Cardiac fibroblast (primary cell): ENCODE measurements at regions not wholly inside any gene's neighbourhood (a gene's known extent, or its start where the extent isn't known, plus 50 kb on each side); places are given as distances from the start of the nearest gene placed in this dataset.

Experiments used
- DNase-seq, 2 donors: peaks; one replicate each; pipeline versions ENCODE4 v3.0.0 to v3.0.0-alpha.2; 2010; ENCODE audit warnings: low read depth in 2 of 2
- H3K4me3 ChIP-seq, 2 donors: replicated peaks in 1 of 2; 1 replicate in 1 of 2; 2 replicates in 1 of 2; pipeline ENCODE4 v1.5.1; 2011; ENCODE audit warnings: low read depth in 2 of 2, low read length in 2 of 2, mild to moderate bottlenecking in 2 of 2, moderate library complexity in 1 of 2
- TF ChIP-seq, protein P1 (sequence below): IDR thresholded peaks from one replicate; pipeline ENCODE4 v1.5.1; 2011; ENCODE audit warnings: low read depth, mild to moderate bottlenecking, low read length, inconsistent platforms

DNA sequence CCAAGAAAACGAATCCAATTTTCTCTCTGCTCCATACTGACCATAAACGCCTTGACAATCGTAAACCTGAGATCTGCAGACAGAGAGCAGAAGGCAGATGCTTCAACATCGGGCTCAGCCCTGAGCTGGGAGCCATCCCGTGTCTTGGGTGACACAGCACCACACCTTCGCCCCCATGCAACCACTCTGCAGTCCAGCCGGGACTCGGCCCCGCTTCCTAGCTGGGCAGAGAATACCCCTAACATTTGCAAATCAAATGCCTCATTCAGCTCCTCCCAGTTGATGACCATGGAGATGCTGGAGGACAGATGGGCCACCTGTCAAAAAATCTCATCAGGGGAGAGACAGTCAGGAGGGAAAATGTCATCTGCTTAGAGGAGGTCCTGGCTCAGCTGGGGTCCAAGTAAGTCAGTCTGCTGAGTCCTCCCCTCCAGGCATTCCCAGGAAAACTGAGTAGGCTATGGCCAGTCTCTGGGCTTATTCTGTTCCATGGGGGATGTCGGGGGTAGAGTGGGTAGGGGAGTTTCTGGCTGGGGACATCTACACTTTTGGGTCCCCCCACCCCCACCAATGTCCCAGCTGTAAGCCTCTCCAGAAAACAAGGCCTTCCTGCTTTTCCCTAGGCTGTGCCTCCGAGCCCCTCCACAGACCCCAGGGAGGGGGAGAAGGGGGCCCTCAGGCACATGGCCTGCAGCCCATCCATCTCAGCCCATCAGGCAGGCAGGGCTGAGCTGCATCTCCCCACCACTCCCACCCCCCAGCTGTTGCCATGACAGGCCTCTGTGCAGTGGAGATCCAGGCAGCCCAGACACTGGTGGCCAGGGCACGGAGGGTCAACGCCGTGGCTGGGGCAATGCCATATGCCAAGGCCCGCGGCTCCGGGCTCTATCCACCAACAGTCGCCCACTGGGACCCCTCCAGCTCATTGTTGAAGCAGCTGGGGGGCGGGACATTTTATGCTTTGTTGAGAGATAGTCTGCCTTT lies 158.6 kb downstream of the AXIN2 start:
- DNase-seq = no peak
- TF ChIP-seq, protein P1, sequence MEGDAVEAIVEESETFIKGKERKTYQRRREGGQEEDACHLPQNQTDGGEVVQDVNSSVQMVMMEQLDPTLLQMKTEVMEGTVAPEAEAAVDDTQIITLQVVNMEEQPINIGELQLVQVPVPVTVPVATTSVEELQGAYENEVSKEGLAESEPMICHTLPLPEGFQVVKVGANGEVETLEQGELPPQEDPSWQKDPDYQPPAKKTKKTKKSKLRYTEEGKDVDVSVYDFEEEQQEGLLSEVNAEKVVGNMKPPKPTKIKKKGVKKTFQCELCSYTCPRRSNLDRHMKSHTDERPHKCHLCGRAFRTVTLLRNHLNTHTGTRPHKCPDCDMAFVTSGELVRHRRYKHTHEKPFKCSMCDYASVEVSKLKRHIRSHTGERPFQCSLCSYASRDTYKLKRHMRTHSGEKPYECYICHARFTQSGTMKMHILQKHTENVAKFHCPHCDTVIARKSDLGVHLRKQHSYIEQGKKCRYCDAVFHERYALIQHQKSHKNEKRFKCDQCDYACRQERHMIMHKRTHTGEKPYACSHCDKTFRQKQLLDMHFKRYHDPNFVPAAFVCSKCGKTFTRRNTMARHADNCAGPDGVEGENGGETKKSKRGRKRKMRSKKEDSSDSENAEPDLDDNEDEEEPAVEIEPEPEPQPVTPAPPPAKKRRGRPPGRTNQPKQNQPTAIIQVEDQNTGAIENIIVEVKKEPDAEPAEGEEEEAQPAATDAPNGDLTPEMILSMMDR = no peak
- H3K4me3 ChIP-seq = no peak overlapping the region

DNA sequence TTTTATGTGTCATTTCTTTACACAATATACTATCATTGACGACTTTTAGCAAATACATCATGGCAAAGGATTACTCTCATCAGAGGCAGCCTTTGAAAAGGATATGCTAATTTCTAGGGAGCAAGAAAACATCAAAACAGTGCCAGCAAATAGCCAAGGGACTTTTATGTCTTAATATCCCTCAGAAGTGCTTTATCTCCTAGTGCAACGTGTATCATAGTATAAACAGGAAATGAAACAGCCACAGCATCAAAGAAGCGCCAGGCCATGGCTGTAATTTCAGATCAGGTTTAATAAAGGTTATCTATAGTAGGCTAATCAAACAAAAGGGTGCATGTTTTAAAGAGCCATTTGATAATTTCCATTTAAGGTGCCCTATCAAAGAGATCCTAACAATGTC lies 159.9 kb downstream of the AXIN2 start:
- TF ChIP-seq, protein P1 = no peak
- DNase-seq = no peak
- H3K4me3 ChIP-seq = no peak overlapping the region

DNA sequence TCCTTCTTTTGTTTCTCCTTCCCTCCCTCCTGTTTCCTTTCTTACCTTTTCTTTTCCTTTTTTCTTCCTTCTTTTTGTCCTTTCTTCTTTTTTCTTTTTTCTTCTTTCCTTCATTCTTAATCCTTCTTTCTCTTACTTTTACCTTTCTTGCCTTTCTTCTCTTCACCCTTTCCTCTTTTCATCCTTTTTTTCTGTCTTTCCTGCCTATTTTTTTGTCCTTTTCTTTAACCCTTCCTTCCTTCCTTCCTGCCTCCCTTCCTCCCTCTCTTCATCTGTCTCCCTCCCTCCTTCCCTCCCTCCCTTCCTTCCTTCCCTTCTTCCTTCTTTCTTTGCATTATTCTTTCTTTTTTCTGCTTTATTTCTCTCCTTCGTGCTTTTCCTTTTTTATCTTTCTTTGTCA lies 160.7 kb downstream of the AXIN2 start:
- DNase-seq = no peak
- no peak overlapping the region for H3K4me3 ChIP-seq
- TF ChIP-seq, protein P1 = no peak

DNA sequence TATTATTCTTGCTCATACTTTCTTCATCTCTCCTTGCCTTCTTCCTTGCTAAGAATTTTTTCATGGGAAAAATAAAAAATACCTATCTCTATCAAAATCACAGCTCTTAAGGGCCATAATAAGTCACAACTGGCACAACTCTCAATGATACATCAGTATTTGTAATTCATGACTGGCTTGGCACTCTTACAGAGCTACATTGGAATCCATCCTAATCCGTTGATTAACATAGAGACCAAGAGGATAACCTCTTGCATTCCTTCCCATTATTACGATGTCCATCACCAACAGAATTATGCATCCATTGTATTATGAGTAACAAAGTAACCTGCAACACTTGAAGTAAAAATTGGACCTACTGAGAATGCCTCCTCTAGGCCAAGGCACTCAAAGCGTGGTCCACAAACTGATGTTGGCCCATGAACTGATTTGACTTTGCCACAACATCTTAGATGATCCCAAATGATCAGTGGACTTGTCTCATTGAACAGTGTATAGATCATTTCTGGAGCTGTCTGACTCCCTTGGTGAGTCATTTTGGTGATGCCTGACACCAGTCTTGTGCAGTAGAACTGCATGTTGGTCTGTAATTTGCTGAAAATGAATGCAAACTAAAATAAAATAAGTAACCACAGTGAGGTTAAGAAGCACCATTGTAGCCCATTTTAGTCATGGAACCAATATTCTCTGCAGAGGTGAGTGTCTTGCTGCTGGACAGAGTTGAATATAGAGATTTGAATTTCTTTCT lies 163.2 kb downstream of the AXIN2 start:
- DNase-seq = no peak
- TF ChIP-seq, protein P1 = no peak
- H3K4me3 ChIP-seq = no peak overlapping the region

DNA sequence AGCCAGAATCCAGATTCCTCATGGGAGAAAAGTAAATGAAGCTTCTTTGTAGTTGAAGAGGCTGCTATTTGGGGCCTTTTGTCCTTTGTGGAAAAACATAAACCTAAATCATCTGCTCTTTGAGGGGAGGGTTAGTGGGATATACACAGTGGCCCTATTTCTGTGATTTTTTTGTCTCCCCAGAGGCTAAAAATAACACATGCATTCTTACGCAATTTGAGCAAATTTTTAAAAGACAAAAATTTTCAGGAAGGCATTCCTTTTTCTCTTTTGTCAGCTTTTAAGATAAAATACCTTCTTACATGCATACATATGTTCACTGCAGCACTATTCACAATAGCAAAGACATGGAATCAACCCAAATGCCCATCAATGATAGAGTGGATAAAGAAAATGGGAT lies 165.5 kb downstream of the AXIN2 start:
- DNase-seq = no peak
- TF ChIP-seq, protein P1 = no peak
- no peak overlapping the region for H3K4me3 ChIP-seq

DNA sequence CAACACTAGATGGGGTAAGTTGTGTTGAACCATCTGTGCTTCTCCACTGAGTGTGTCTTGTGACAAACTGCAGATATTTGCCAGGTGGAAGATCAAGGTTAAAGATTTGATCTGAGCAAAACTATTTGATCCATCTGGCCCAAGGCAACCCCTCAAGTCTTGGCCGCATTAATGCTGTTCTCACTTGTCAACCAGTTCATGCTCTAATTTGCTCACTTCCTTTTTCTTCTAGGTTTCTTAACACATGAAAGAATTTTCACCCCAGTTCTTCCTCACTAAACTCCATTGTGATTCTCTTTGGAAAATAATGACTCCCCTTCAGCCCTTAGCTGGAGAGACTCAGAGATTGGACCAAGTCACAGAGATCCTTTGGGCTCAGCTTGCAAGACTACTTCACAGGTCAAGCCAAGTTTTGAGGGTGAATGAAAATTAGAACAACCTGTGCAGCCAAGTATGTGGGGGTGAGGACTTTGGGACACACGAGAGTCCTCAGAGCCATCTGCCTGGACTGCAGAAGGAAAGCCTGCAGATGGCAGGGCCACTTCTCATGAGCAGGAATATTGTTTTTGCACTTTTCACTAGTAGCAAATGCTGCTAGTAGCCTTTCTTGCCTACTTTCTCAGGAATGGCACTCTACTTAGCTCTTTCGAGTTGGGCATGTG lies 166.5 kb downstream of the AXIN2 start:
- H3K4me3 ChIP-seq = no peak overlapping the region
- TF ChIP-seq, protein P1 = no peak
- DNase-seq = no peak
